GM12864 (cell line): ENCODE measurements at regions not wholly inside any gene's neighbourhood (a gene's known extent, or its start where the extent isn't known, plus 50 kb on each side); places are given as distances from the start of the nearest gene placed in this dataset.

ENCODE experiments used
- DNase-seq: peaks from one replicate; pipeline ENCODE4 v3.0.0-alpha.2; 2011; ENCODE audit warnings: low read depth
- H3K4me3 ChIP-seq: 2 replicates; pipeline ENCODE4 v1.5.1; 2011; ENCODE audit warnings: mild to moderate bottlenecking, low read depth, low read length, control low read depth
- TF ChIP-seq, protein P1 (sequence below): IDR thresholded peaks from 2 replicates; pipeline ENCODE4 v1.5.1; 2011; ENCODE audit warnings: low read depth, mild to moderate bottlenecking, moderate library complexity, low read length, control low read depth, inconsistent platforms; ENCODE audit errors: missing control alignments

DNA sequence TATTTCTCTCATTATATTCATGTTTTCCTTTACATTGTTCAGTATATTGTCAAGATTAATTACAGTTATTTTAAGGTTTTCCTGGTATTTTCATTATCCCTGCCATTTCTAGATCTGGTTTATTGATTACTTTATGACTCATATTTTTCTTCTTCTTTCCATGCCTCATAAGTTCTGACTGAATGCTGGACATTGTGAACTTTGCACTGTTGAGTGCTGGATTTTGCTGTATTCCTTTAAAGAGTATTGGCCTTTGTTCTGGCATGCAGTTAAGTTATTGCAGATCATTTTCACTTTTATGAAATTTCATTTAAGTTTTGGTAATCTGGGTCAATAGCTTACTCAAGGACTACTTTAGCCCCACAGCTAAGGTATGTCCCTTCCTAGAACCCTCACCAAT is 73.1 kb downstream of the KLF6 start:
- H3K4me3 ChIP-seq: no peak overlapping the region
- DNase-seq: no peak
- TF ChIP-seq, protein P1, sequence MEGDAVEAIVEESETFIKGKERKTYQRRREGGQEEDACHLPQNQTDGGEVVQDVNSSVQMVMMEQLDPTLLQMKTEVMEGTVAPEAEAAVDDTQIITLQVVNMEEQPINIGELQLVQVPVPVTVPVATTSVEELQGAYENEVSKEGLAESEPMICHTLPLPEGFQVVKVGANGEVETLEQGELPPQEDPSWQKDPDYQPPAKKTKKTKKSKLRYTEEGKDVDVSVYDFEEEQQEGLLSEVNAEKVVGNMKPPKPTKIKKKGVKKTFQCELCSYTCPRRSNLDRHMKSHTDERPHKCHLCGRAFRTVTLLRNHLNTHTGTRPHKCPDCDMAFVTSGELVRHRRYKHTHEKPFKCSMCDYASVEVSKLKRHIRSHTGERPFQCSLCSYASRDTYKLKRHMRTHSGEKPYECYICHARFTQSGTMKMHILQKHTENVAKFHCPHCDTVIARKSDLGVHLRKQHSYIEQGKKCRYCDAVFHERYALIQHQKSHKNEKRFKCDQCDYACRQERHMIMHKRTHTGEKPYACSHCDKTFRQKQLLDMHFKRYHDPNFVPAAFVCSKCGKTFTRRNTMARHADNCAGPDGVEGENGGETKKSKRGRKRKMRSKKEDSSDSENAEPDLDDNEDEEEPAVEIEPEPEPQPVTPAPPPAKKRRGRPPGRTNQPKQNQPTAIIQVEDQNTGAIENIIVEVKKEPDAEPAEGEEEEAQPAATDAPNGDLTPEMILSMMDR: no peak

DNA sequence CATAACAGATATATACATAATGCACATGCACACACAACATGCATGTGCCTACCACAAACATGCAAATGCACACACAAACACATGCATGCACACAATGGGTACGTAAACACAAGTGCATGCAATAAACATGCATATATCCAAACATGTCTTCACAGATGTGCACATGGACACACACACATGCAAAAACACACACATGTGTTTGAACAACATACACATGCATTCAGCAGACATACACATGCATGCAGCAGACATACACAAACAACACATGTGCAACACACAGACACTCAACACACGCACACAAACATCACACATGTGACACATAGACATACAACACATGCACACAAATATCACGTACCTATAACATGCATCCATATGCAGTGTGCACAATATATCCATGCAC is 74.2 kb downstream of the KLF6 start:
- no peak for DNase-seq
- H3K4me3 ChIP-seq: no peak overlapping the region
- TF ChIP-seq, protein P1: no peak

DNA sequence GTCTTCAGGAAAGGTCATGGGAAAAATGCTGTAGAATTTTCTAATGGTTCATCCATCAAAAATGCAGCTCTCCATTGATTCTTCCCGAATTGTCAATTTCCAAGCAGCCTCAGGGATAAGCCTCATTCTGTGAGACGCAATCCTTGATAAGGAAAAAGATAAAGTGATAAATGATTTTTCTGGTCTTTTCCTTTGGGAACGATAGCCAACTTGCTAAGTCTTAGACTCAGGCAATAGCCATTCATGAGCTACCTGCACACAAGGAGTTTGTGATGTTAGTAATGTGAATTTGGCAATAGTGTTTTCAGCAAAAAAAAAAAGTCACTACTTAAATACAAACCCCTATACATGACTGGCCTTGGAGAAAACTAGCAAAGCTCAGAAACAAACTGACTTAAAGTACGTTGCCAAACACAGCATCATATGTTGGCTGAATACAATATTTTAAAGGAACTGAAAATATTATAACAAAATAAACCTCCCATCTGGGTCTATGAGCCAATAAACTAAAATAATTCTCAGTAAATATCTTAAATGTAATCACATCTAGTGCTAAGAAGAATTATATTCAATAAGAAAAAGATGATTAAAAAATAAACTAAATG is 75.5 kb downstream of the KLF6 start:
- no peak for DNase-seq
- TF ChIP-seq, protein P1: no peak
- no peak overlapping the region for H3K4me3 ChIP-seq

DNA sequence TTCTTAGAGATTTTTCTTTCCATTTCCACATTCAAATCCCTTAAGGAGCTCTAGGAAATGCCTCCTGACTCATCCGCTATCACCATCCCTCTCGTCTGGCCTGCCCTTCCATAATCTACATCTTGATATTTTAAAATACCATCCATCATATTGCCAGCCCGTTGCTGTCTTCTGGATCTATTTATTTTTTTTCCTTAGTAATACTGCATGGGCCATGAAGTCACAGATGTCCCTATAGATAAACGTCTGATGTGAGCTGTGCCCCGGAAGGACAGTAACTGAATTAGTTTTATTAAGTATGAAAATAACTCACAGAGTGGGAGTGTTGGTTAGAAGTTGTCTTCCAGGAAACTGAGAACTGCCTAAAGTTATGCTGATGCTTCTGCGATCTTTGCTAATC is 76.2 kb downstream of the KLF6 start:
- TF ChIP-seq, protein P1: no peak
- DNase-seq: no peak
- no peak overlapping the region for H3K4me3 ChIP-seq

DNA sequence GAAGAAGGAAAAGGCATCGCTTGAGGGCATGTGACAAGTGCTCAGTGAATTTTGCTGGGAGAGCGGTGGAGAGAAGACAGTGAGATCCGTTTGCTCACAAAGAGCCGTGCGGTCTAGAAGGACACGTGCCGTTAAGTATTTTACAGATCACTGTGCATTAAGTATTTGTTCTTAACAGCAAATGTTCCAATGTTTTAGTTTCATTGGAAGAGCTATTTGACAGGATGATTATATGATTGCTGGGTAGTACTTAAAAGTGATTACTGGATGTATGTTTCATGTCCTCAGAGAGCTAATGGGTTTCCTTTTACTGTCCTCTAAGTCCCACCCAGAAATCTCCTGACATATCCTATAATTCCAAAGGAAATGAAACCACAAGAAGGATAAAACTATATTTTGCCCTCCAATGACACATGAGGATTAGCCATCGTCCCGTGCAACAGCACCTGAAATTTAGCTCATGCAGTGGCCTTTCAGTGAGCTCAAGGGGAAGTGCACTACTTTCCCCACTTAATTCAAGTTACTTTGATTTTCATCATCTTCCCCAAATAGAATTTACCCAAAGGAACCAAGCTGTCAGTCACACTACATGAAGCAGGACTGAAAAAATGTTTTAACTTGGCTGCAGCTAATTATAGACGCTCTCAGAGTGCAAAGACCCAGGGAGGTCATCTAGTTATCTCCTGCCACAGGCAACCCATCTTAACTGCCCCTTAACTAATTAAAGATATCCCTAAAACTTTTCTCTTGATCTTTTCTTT is 80.3 kb downstream of the KLF6 start:
- no peak for DNase-seq
- no peak overlapping the region for H3K4me3 ChIP-seq
- TF ChIP-seq, protein P1: no peak

DNA sequence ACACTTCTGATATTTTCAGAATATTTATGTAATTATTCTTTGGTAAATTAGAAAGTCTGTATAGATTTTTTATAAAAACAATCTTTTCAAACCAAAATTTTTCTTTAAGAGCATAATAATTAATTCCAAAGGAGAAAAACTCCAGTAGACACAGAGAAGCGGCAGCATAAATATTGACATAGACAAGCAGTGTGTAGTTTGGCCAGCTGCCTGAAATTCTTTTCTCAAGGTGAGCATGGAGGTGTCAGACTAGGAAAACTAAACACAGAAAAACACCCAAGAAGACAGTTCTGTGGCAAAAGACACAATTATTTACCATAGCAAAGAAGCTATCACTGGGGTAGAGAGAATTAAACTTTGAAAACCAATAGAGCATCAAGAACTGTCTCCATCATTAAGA is 82.4 kb downstream of the KLF6 start:
- TF ChIP-seq, protein P1: no peak
- H3K4me3 ChIP-seq: no peak overlapping the region
- no peak for DNase-seq

DNA sequence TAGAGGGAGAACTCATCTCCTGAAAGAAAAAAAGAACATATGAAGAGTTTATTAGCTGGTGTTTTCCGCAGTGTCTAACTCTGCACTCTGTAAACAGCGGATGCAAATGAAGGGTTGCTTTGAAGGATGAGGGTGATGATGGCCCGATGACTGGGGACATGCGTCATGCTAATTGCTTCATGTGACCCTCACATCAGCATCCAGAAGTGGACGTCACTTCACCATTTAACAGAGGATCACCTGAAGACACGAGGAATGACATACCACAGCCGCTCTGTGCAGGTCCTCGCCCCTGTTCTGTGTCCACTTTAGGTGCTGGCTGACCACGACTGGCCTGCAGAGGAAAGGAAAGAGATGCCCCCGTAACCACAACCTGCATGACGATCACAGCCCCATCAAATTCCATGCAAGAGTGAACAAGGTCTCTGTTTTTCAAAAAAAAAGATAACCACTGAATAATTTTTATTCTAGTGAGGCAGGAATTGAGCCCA is 82.9 kb downstream of the KLF6 start:
- no peak for DNase-seq
- TF ChIP-seq, protein P1: no peak
- no peak overlapping the region for H3K4me3 ChIP-seq
